D721Med (cell line): ENCODE measurements at regions not wholly inside any gene's neighbourhood (a gene's known extent, or its start where the extent isn't known, plus 50 kb on each side); places are given as distances from the start of the nearest gene placed in this dataset.

Experiments used
- DNase-seq: peaks from one replicate; pipeline ENCODE4 v3.0.0; 2011; ENCODE audit warnings: low spot score; ENCODE audit not compliant: insufficient read length
- FAIRE-seq: peaks from 2 replicates; lab custom pipeline; 2011; peaks lifted over from hg19 to GRCh38; lab: Jason Lieb, UNC
- TF ChIP-seq, protein P1 (sequence below): IDR thresholded peaks from 2 replicates; pipeline ENCODE4 v1.5.1; 2012; ENCODE audit warnings: mild to moderate bottlenecking, control low read depth; ENCODE audit not compliant: insufficient read depth; ENCODE audit errors: missing control alignments

DNA sequence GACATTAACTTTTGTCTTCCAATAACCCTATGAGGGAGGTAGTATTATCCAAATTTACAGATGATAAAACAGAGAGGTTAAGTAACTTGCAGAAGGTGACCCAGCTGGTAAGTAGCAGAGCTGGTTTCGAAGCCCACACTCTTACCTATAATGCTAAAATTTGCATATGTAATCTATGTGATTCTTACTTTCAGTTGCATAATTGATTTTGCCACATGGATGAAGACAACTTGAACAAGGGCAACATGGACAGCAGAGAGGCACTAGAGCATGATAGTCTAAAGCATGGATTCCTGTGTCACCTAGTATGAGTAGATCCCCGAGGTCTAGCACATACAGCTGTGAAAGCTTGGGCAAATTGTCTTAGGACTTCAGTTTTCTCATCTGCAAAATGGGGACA lies 117.6 kb upstream of the DTNBP1 start:
- TF ChIP-seq, protein P1, sequence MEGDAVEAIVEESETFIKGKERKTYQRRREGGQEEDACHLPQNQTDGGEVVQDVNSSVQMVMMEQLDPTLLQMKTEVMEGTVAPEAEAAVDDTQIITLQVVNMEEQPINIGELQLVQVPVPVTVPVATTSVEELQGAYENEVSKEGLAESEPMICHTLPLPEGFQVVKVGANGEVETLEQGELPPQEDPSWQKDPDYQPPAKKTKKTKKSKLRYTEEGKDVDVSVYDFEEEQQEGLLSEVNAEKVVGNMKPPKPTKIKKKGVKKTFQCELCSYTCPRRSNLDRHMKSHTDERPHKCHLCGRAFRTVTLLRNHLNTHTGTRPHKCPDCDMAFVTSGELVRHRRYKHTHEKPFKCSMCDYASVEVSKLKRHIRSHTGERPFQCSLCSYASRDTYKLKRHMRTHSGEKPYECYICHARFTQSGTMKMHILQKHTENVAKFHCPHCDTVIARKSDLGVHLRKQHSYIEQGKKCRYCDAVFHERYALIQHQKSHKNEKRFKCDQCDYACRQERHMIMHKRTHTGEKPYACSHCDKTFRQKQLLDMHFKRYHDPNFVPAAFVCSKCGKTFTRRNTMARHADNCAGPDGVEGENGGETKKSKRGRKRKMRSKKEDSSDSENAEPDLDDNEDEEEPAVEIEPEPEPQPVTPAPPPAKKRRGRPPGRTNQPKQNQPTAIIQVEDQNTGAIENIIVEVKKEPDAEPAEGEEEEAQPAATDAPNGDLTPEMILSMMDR, result no peak
- FAIRE-seq (no peak), DNase-seq (no peak)

- no peak for FAIRE-seq
- TF ChIP-seq, protein P1, result no peak
Observed at GRCh38 chr6:15779726-15780125, 116.9 kb upstream of the DTNBP1 start.

DNA sequence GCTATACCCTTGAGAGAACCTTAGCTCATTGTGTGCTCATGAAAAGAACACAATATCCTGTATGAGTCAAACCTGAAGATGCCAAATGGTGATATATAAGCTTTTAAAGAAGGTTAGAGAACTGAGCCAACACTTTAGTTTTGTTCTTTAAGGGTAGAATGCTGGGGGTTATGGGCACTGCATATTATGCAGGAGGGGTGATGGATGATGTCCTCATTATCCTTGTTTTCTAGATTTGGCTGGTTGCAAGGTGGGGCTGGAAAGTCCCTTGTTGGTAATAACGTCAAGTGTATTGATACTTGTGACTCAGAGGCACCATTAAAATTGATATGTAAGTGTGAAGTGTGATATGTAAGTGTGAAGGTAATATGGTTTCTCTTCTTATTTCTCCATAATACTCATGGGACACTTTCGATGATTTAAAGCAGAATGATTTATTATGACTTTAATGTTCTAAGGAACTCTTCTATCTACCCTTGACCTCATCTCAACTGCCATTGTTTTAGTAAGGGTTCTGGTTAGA lies 113.7 kb upstream of the DTNBP1 start:
- DNase-seq (no peak), FAIRE-seq (no peak)
- TF ChIP-seq, protein P1, result no peak

More at GRCh38 chr6:15779726-15780125, 116.9 kb upstream of the DTNBP1 start:
- no peak for DNase-seq

- DNase-seq (no peak), FAIRE-seq (no peak)
- TF ChIP-seq, protein P1, result no peak
Observed at GRCh38 chr6:15775741-15776140, 112.9 kb upstream of the DTNBP1 start.

DNA sequence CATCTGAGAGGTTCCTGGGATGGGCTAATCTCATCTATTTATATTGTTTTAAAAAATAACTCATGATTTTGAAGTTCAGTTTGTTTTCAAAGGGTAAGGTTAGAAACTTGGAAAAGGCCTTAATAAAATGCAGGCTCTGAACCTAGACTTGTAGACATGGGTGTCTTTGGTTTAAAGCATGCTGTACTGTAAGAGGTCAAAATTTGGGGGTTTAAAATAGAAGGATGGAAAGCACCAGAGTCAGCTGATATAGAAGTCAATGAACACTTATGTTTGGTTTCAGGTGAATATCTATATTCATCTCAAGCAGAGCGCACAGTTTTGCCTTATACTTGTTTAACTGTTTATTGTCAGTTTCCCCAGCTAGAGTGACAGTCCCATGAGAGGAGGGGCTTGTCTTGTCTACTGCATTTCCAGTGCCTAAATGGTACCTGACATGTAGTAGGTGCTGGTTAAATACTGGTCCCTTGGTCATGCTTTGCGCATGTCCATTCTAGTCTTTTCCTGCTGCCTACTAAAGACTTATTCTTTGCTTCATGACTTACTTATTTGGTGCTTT lies 112.3 kb upstream of the DTNBP1 start:
- FAIRE-seq (no peak), DNase-seq (no peak)
- TF ChIP-seq, protein P1, result no peak

GRCh38 chr6:15773806-15774410 lies 111.1 kb upstream of the DTNBP1 start:
- TF ChIP-seq, protein P1, result no peak
- no peak for DNase-seq
- FAIRE-seq, result no peak
